NOMO-1 (cell line): ENCODE measurements at regions not wholly inside any gene's neighbourhood (a gene's known extent, or its start where the extent isn't known, plus 50 kb on each side); places are given as distances from the start of the nearest gene placed in this dataset.
"Not testable (repeated sequence)": the region's sequence is repeated elsewhere in the genome, so short reads cannot be mapped to it uniquely, and the experiment has no call there.

Experiments used
- DNase-seq, 2 experiments: peaks; one replicate each; lab custom pipeline; 2025; ENCODE audit not compliant: unreplicated experiment in 2 of 2; lab: John Stamatoyannopoulos, UW

GRCh38 chr13:50744116-50744660, 99.3 kb downstream of the DLEU7 start:
- DNase-seq: no peak

GRCh38 chr13:50745542-50746115, 97.9 kb downstream of the DLEU7 start:
- no peak for DNase-seq

- no peak for DNase-seq
Observed at GRCh38 chr13:50747737-50748350, 95.6 kb downstream of the DLEU7 start.

GRCh38 chr13:50753221-50753620, 90.3 kb downstream of the DLEU7 start:
- not testable (repeated sequence) for DNase-seq

GRCh38 chr13:50755862-50756685, 87.4 kb downstream of the DLEU7 start:
- DNase-seq: not testable (repeated sequence)

GRCh38 chr13:50757008-50757407, 86.5 kb downstream of the DLEU7 start:
- DNase-seq: no peak

- DNase-seq: no peak
Observed at GRCh38 chr13:50758796-50759195, 84.7 kb downstream of the DLEU7 start.

GRCh38 chr13:50760751-50761150, 82.7 kb downstream of the DLEU7 start:
- no peak for DNase-seq

GRCh38 chr13:50761406-50761805, 82.1 kb downstream of the DLEU7 start:
- DNase-seq: no peak

GRCh38 chr13:50762969-50763567, 80.4 kb downstream of the DLEU7 start:
- DNase-seq: no peak

GRCh38 chr13:50766013-50766412, 77.5 kb downstream of the DLEU7 start:
- DNase-seq: no peak

GRCh38 chr13:50766695-50767094, 76.8 kb downstream of the DLEU7 start:
- no peak for DNase-seq

- DNase-seq: not testable (repeated sequence)
Observed at GRCh38 chr13:50772881-50773280, 70.6 kb downstream of the DLEU7 start.
